ENCODE measurements at regions not wholly inside any gene's neighbourhood (a gene's known extent, or its start where the extent isn't known, plus 50 kb on each side); places are given as distances from the start of the nearest gene placed in this dataset.

DNA sequence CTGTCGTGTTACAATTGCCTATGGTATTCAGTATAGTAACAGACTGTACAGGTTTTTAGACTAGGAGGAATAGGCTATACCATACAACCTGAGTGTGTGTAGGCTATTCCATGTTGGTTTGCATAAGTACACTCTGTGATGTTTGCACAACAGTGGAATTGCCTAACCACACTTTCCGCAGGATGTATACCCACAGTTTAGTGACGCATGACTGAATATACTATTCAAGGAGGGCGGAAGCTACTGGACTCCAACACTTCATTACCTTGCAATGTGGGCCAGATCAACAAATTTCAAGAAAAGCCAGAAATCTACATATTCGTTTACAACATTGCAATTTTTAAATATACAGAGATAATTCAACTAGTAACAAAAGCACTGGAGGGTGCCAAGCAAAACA, 317.2 kb downstream of the PDGFC start:
- TF ChIP-seq POLR2A (IDR thresholded peaks at IDR 0.05): no peak
- TF ChIP-seq, protein P1, sequence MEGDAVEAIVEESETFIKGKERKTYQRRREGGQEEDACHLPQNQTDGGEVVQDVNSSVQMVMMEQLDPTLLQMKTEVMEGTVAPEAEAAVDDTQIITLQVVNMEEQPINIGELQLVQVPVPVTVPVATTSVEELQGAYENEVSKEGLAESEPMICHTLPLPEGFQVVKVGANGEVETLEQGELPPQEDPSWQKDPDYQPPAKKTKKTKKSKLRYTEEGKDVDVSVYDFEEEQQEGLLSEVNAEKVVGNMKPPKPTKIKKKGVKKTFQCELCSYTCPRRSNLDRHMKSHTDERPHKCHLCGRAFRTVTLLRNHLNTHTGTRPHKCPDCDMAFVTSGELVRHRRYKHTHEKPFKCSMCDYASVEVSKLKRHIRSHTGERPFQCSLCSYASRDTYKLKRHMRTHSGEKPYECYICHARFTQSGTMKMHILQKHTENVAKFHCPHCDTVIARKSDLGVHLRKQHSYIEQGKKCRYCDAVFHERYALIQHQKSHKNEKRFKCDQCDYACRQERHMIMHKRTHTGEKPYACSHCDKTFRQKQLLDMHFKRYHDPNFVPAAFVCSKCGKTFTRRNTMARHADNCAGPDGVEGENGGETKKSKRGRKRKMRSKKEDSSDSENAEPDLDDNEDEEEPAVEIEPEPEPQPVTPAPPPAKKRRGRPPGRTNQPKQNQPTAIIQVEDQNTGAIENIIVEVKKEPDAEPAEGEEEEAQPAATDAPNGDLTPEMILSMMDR (IDR thresholded peaks at IDR 0.05): no peak

Measured in body of pancreas (tissue), 4 donors.